GM12864 (cell line): ENCODE measurements at regions not wholly inside any gene's neighbourhood (a gene's known extent, or its start where the extent isn't known, plus 50 kb on each side); places are given as distances from the start of the nearest gene placed in this dataset.

Experiments used
- DNase-seq: peaks from one replicate; pipeline ENCODE4 v3.0.0-alpha.2; 2011; ENCODE audit warnings: low read depth
- H3K4me3 ChIP-seq: 2 replicates; pipeline ENCODE4 v1.5.1; 2011; ENCODE audit warnings: mild to moderate bottlenecking, low read depth, low read length, control low read depth
- TF ChIP-seq, protein P1 (sequence below): IDR thresholded peaks from 2 replicates; pipeline ENCODE4 v1.5.1; 2011; ENCODE audit warnings: low read depth, mild to moderate bottlenecking, moderate library complexity, low read length, control low read depth, inconsistent platforms; ENCODE audit errors: missing control alignments

GRCh38 chr12:30043151-30043847 lies 259.6 kb upstream of the TMTC1 start:
- DNase-seq = no peak
- TF ChIP-seq, protein P1, sequence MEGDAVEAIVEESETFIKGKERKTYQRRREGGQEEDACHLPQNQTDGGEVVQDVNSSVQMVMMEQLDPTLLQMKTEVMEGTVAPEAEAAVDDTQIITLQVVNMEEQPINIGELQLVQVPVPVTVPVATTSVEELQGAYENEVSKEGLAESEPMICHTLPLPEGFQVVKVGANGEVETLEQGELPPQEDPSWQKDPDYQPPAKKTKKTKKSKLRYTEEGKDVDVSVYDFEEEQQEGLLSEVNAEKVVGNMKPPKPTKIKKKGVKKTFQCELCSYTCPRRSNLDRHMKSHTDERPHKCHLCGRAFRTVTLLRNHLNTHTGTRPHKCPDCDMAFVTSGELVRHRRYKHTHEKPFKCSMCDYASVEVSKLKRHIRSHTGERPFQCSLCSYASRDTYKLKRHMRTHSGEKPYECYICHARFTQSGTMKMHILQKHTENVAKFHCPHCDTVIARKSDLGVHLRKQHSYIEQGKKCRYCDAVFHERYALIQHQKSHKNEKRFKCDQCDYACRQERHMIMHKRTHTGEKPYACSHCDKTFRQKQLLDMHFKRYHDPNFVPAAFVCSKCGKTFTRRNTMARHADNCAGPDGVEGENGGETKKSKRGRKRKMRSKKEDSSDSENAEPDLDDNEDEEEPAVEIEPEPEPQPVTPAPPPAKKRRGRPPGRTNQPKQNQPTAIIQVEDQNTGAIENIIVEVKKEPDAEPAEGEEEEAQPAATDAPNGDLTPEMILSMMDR = no peak
- H3K4me3 ChIP-seq = no peak overlapping the region

GRCh38 chr12:30041096-30041495 lies 257.4 kb upstream of the TMTC1 start:
- no peak for DNase-seq
- H3K4me3 ChIP-seq = no peak overlapping the region
- TF ChIP-seq, protein P1 = no peak

DNA sequence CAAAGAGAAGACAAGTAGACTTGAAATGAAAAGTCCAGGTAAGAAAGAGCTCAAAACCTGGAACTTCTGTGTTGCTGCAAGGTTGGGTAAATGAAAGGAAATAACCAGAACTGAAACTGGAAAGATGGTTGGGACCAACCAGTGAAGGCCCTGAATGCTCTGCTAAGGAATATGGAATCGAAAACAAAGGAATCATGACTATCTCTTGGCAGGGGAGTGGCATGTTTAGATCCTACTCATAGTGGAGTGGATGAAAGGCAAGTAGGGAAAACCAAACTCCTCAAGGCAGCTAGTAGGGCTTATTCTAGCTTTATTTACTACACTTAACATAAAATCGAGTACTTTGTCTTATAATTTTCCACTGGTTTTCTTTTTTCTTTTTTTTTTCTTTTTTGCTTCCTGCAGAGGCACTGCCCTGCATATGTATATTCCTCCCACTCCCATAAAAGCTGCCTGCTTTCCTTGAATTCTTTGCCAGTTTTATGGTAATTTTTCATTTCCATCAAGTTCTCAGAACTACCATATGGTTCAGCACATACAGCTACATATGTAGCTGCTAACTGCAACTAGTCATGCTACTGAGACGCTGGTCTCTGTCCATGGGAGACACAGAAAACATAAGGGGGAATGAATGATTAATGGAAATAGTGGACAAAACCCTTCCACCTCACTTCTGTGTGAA lies 247.1 kb upstream of the TMTC1 start:
- no peak for DNase-seq
- H3K4me3 ChIP-seq = no peak overlapping the region
- TF ChIP-seq, protein P1 = no peak

GRCh38 chr12:30026621-30027234 lies 243.0 kb upstream of the TMTC1 start:
- H3K4me3 ChIP-seq = no peak overlapping the region
- no peak for DNase-seq
- TF ChIP-seq, protein P1 = no peak

GRCh38 chr12:30025317-30025716 lies 241.6 kb upstream of the TMTC1 start:
- TF ChIP-seq, protein P1 = no peak
- no peak for DNase-seq
- H3K4me3 ChIP-seq = no peak overlapping the region

DNA sequence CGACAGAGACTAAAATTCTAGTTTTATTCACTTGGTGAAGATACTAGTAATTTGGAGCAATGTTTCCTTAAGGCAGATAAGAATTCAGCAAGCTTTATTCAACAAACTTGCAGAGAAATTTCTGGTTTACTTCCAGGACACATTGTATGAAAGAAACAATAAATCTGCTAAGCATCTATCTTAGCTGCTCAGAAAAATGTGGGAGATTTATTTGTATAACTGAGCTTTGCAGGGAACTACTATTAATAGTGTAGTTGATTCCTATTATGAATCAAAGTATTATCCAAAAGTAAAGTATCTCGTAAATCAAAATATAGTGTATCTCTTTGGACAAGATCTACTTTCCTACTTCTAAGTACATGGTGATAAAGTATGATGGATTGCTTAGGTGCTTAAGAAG lies 239.4 kb upstream of the TMTC1 start:
- TF ChIP-seq, protein P1 = no peak
- no peak for DNase-seq
- H3K4me3 ChIP-seq = no peak overlapping the region
